Heart right ventricle (tissue), 16 donors: ENCODE measurements at regions not wholly inside any gene's neighbourhood (a gene's known extent, or its start where the extent isn't known, plus 50 kb on each side); places are given as distances from the start of the nearest gene placed in this dataset.
"Not testable (repeated sequence)": the region's sequence is repeated elsewhere in the genome, so short reads cannot be mapped to it uniquely, and the experiment has no call there.

Experiments
- ATAC-seq, 8 donors: fragments of 200-7000 bp; cut with Tn5 transposase; one replicate each; pipeline ENCODE4 v1.9.1; 2020; ENCODE audit warnings: mild to moderate bottlenecking in 8 of 8, moderate library complexity in 8 of 8, moderate number of reproducible peaks in 1 of 8
- DNase-seq, 2 donors: peaks; one replicate each; pipeline ENCODE4 v3.0.0-alpha.2; 2020
- H3K27ac ChIP-seq, 10 donors: fragments of 200-600 bp; sonication (generic) in 2 of 10; one replicate each; pipeline versions ENCODE4 v1.5.0 to v1.8.0; 2020 to 2022; ENCODE audit warnings: mild to moderate bottlenecking in 3 of 10
- H3K27me3 ChIP-seq, 7 donors: fragments of 200-600 bp; one replicate each; pipeline ENCODE4 v1.8.0; 2021 to 2022; ENCODE audit warnings: mild to moderate bottlenecking in 2 of 7
- H3K36me3 ChIP-seq, 9 donors: fragments of 200-600 bp; sonication (generic) in 1 of 9; one replicate each; pipeline versions ENCODE4 v1.5.0 to v1.8.0; 2020 to 2022; ENCODE audit warnings: mild to moderate bottlenecking in 2 of 9
- H3K4me1 ChIP-seq, 9 donors: fragments of 200-600 bp; sonication (generic) in 1 of 9; one replicate each; pipeline versions ENCODE4 v1.5.0 to v1.8.0; 2020 to 2022; ENCODE audit warnings: mild to moderate bottlenecking in 4 of 9
- H3K4me3 ChIP-seq, 10 donors: fragments of 200-600 bp; sonication (generic) in 2 of 10; one replicate each; pipeline versions ENCODE4 v1.5.0 to v1.8.0; 2020 to 2022; ENCODE audit warnings: mild to moderate bottlenecking in 7 of 10, moderate library complexity in 2 of 10
- H3K9me3 ChIP-seq, 11 donors: fragments of 200-600 bp in 10 of 11; sonication (generic) in 2 of 11; one replicate each; pipeline versions ENCODE4 v1.5.0 to v1.8.0; 2013 to 2022; ENCODE audit warnings: mild to moderate bottlenecking in 2 of 11, control low read depth in 1 of 11, moderate library complexity in 1 of 11
- WGBS, 2 donors: extraction: QIAGEN DNeasy Blood & Tissue Kit; methylation state at CpG; one replicate each; pipeline ENCODE4 v1.1.7; 2013; ENCODE audit warnings: inconsistent platforms in 1 of 2; 5-methylcytosine and 5-hydroxymethylcytosine counted together
- intact Hi-C, 10 donors: fragments of 100-400 bp; cut with DNase I; formaldehyde crosslinking; loops; one replicate each; pipeline versions ENCODE4 v1.11.1 to v1.14.2; 2022
- TF ChIP-seq, protein P1 (sequence below), 9 donors: fragments of 200-600 bp; sonication (generic) in 2 of 9; IDR thresholded peaks; one replicate each; pipeline versions ENCODE4 v1.5.0 to v1.8.0; 2021 to 2022; ENCODE audit warnings: antibody characterized with exemption in 9 of 9, mild to moderate bottlenecking in 5 of 9, moderate library complexity in 1 of 9
- donor health status: Arrhythmogenic right ventricular cardiomyopathy.
- donor health status: ischemic (EF 13 %, LVEDD 7.1; RV severe dilation, severe dysfunction).
- donor health status: healthy with polysubstance abuse.
- donor health status: DM: no; HTN: yes; CAD: no.
- donor health status: DM: no; HTN: no; CAD: no.
- donor health status: ischemic (EF 25% LVEDD 6.9; RV normal size, moderate dysfunction).
- donor health status: ischemic (EF 25% LVEDD 5.7; RV mildly dilated, moderate dysfunction).
- donor health status: healthy.
- donor health status: DM: yes; HTN: yes; CAD: no.
- donor health status: Ischemic cardiomyopathy.
- donor health status: ischemic (EF 35%, LVEDD 5.7; RV mildly dilated, moderate dysfunction).
- donor health status: nonischemic (EF 11% LVEDD 7.7; RV severe dilation, severe dysfunction).
- donor health status: DM: yes; HTN: yes; CAD: no.
- donor health status: PGD.
- donor health status: ischemic (EF 29% LVEDD 5.4; RV normal size, mild dysfunction).
- donor health status: nonischemic (EF 23%, LVEDD 6.1; RV moderate dilation, normal function).

DNA sequence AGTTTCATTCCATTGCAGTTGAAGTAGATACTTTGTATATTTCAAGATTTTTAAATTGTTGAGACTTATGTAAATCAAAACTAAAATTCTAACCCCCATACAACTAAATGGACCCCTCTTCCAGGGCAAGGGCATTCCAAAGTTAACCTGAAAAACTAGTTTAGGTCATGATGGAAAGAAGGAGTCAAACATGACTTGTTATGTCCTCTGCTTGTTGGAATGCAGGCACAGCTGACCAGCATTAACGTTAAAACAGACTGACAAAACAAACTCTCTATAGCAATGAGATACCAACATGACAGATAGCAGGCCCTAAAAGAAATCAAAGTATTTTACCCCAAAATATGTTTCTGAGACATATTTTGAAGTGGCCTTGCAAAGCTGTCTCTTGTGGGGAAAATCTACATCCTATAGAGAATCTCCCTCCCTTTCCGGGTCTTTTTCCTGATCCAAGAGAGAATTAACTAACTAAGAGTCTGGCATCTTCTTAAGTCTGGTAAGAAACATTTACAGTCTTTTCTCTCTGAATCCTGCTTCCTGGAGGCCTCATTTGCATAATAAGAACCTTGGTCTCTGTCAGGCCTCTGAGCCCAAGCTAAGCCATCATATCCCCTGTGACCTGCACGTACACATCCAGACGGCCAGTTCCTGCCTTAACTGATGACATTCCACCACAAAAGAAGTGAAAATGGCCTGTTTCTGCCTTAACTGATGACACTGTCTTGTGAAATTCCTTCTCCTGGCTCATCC is 124.3 kb upstream of the ATXN1 start:
- peaks cover 0 to 4% (median 0%) of the 10 kb centered on the region in 7 donors for H3K27me3 ChIP-seq
- no peaks in the 10 kb centered on the region for H3K36me3 ChIP-seq
- H3K4me3 ChIP-seq = no peak overlapping the region
- intact Hi-C loops = no loop called here
- DNase-seq (no peak), ATAC-seq (no peak)
- no peak overlapping the region for H3K27ac ChIP-seq
- TF ChIP-seq, protein P1, sequence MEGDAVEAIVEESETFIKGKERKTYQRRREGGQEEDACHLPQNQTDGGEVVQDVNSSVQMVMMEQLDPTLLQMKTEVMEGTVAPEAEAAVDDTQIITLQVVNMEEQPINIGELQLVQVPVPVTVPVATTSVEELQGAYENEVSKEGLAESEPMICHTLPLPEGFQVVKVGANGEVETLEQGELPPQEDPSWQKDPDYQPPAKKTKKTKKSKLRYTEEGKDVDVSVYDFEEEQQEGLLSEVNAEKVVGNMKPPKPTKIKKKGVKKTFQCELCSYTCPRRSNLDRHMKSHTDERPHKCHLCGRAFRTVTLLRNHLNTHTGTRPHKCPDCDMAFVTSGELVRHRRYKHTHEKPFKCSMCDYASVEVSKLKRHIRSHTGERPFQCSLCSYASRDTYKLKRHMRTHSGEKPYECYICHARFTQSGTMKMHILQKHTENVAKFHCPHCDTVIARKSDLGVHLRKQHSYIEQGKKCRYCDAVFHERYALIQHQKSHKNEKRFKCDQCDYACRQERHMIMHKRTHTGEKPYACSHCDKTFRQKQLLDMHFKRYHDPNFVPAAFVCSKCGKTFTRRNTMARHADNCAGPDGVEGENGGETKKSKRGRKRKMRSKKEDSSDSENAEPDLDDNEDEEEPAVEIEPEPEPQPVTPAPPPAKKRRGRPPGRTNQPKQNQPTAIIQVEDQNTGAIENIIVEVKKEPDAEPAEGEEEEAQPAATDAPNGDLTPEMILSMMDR (IDR thresholded peaks at IDR 0.05) = no peak
- H3K4me1 ChIP-seq = no peaks in the 10 kb centered on the region
- 67 to 75% methylated on average over 4 of the region's 4 CpGs for WGBS, 2 donors
- no peaks in the 10 kb centered on the region for H3K9me3 ChIP-seq

DNA sequence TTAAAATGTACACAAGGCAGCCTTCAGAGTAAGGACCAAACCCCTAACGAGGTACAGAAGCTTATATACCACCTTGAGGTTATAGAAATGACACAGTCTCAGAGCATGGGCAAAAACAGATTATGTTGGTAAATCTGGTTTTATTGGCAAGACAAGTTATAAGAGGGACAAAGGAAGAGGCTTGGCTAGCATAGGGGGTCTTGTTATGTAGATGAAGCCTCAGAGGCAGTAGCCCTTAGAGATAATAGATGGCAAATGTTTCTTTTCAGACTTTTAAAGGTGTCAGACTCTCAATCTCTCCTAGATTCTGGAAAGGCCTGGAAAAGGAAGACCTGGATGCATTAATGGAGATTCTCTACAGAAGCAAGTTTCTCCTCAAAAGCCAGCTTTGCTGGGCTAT is 123.3 kb upstream of the ATXN1 start:
- 85 to 89% methylated on average over 1 of the region's 1 CpG for WGBS, 2 donors
- ATAC-seq = no peak
- intact Hi-C loops = no loop called here
- no peak overlapping the region for H3K4me3 ChIP-seq
- H3K27me3 ChIP-seq = peaks cover 0 to 4% (median 0%) of the 10 kb centered on the region in 7 donors
- TF ChIP-seq, protein P1 (IDR thresholded peaks at IDR 0.05) = no peak
- no peaks in the 10 kb centered on the region for H3K4me1 ChIP-seq
- no peak overlapping the region for H3K27ac ChIP-seq
- DNase-seq = no peak
- H3K36me3 ChIP-seq = no peaks in the 10 kb centered on the region
- no peaks in the 10 kb centered on the region for H3K9me3 ChIP-seq

DNA sequence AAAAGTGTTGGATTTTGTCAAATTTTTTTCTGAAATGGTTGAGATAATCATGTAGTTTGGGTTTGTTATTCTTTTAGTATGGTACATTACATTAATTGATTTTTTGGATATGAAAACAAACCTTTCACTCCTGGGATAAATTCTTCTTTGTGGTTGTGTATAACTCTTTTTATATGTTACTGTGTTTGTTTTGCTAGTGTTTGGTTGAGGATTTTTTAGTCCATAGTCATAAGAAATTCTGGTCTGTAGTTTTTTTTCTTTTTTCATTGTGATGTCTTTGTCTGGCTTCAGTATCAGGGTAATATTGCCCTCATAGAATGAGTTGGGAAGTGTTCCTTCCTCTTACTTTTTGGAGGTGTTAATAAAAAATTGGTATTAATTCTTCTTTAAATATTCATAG is 122.2 kb upstream of the ATXN1 start:
- no peaks in the 10 kb centered on the region for H3K4me1 ChIP-seq
- peaks cover 0 to 7% (median 0%) of the 10 kb centered on the region in 11 donors for H3K9me3 ChIP-seq
- no peaks in the 10 kb centered on the region for H3K36me3 ChIP-seq
- no peak overlapping the region for H3K4me3 ChIP-seq
- TF ChIP-seq, protein P1 (IDR thresholded peaks at IDR 0.05) = no peak
- no peak overlapping the region for H3K27ac ChIP-seq
- DNase-seq (no peak), ATAC-seq (no peak)
- H3K27me3 ChIP-seq = peaks cover 0 to 4% (median 0%) of the 10 kb centered on the region in 7 donors
- intact Hi-C loops = no loop called here

DNA sequence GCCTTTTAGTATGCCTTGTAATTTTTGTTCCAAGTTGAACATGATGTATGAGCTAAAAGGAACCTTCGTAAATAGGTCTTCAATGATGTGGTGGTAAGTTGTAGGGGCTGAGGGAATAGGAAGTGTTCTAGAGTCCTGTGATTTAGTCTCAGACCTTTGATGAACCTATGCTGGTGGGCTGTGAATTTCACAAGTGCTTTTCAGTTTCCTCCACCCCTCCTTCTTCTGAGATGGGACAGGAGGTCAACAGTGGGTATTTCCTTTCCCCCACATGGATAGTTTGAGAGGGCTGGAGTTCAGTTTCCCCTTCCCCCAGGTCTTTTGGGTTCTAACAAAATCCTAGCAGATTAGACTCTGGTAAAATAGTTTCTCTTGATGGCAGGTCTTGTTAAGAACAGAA is 121.0 kb upstream of the ATXN1 start:
- Histone ChIP-seq H3K27ac (no peak overlapping the region), H3K9me3 (peaks cover 0 to 12% (median 0%) of the 10 kb centered on the region in 11 donors), H3K4me1 (no peaks in the 10 kb centered on the region), H3K4me3 (no peak overlapping the region), H3K27me3 (peaks cover 0 to 4% (median 0%) of the 10 kb centered on the region in 7 donors), H3K36me3 (no peaks in the 10 kb centered on the region)
- intact Hi-C loops = no loop called here
- TF ChIP-seq, protein P1 (IDR thresholded peaks at IDR 0.05) = no peak
- 89 to 100% methylated on average over 1 of the region's 1 CpG for WGBS, 2 donors
- ATAC-seq (no peak), DNase-seq (no peak)

DNA sequence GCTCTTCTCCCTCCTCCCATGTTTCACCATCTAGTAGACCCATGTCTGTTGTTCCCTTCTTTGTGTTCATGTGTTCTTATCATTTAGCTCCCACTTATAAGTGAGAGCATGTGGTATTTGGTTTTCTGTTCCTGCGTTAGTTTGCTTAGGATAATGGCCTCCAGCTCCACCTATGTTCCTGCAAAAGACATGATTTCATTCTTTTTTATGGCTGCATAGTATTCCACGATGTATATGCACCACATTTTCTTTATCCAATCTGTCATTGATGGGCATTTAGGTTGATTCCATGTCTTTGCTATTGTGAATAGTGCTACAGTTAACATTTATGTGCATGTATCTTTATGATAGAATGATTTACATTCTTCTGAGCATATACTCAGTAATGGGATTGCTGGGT is 115.6 kb upstream of the ATXN1 start:
- not testable (repeated sequence) for ATAC-seq, H3K4me1 ChIP-seq
- 81 to 83% methylated on average over 2 of the region's 2 CpGs for WGBS, 2 donors

More for the DNA sequence above, 115.6 kb upstream of the ATXN1 start:
- H3K4me3 ChIP-seq, H3K27me3 ChIP-seq, DNase-seq, intact Hi-C loops, H3K27ac ChIP-seq, H3K36me3 ChIP-seq: not testable (repeated sequence)
- peaks cover 0 to 18% (median 4%) of the 10 kb centered on the region in 11 donors for H3K9me3 ChIP-seq
